ENCODE measurements at regions not wholly inside any gene's neighbourhood (a gene's known extent, or its start where the extent isn't known, plus 50 kb on each side); places are given as distances from the start of the nearest gene placed in this dataset.

DNA sequence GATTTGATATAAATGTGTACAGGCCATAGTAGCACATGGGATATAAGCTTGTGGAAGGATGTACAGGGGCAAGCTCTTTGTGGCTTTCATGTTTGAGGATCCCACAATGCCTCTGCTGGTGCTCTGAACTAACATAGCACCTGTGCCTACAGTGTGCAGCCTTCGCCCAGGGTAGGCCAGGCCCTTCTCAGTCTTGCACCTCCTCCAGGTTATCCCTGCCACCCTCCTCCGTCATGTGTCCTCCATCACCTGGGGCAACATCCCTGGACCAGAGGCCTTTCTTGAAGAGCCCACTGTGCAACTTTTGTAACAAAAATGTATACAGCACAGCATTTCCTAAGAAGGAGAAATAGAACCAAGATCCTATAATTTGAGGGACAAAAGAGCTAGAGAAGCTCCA is 306.8 kb downstream of the IRS2 start:
- CTCF ChIA-PET, result no interaction called here
- Histone ChIP-seq H3K9me3 (ENCODE audit: control insufficient read depth, insufficient read depth, low read length) (no peaks in the 10 kb centered on the region), H3K79me1 (ENCODE audit: low read depth in 1 of 2, low read length in 2 of 2) (no peaks in the 10 kb centered on the region), H3K56ac (ENCODE audit: extremely low read depth, insufficient read depth, low read length) (no peak overlapping the region), H3K4me1 (ENCODE audit: control insufficient read depth, insufficient read depth, low read length) (no peaks in the 10 kb centered on the region; the same call in 1 of the 2 replicates), H3K27ac (ENCODE audit: insufficient read depth, low read length) (no peak overlapping the region), H4K91ac (ENCODE audit: insufficient read depth, low read depth, low read length) (no peak overlapping the region), H3K23ac (ENCODE audit: low read depth, low read length) (no peak overlapping the region), H3K14ac (replicated peaks; ENCODE audit: low read depth, low read length) (no peak overlapping the region), H4K5ac (ENCODE audit: low read depth, low read length) (no peak overlapping the region), H2AK5ac (ENCODE audit: low read depth, low read length) (no peak overlapping the region), H2BK20ac (ENCODE audit: low read depth, low read length) (no peak overlapping the region), H3K18ac (ENCODE audit: low read depth, low read length) (no peak overlapping the region), H3K4me3 (ENCODE audit: insufficient read depth, low read depth, low read length) (no peak overlapping the region), H3K9me1 (ENCODE audit: insufficient read depth, low read length) (no peaks in the 10 kb centered on the region; the same call in 1 of the 2 replicates), H3K27me3 (ENCODE audit: control insufficient read depth, insufficient read depth, low read length) (peaks cover 2% of the 10 kb centered on the region), H4K20me1 (ENCODE audit: insufficient read depth, low read length) (no peaks in the 10 kb centered on the region), H2AK9ac (replicated peaks; ENCODE audit: low read depth, low read length, poor library complexity) (no peak overlapping the region), H2BK120ac (ENCODE audit: low read depth, low read length) (no peak overlapping the region), H2AFZ (replicated peaks; ENCODE audit: low read length, poor library complexity) (no peak overlapping the region), H2BK15ac (ENCODE audit: low read depth, low read length) (no peak overlapping the region), H3K4me2 (ENCODE audit: low read depth, low read length) (no peak overlapping the region), H3K4ac (ENCODE audit: low read depth, low read length) (no peak overlapping the region), H4K8ac (ENCODE audit: low read depth in 2 of 2, low read length in 2 of 2) (no peak overlapping the region), H2BK5ac (ENCODE audit: low read depth, low read length, poor library complexity, severe bottlenecking) (no peak overlapping the region), H3K36me3 (ENCODE audit: control insufficient read depth, insufficient read depth, low read length) (no peaks in the 10 kb centered on the region), H3K9ac (ENCODE audit: low read depth, low read length) (no peak overlapping the region)
- DNase-seq (no peak), ATAC-seq (ENCODE audit: low read depth) (no peak)
- no peak for TF ChIP-seq MXI1 (IDR thresholded peaks at IDR 0.05; ENCODE audit: borderline replicate concordance, low read depth, low read length)
- dilution Hi-C loops (cut with HindIII; ENCODE audit: low sequenced_read_pairs, unreplicated experiment) (no loop called here), intact Hi-C loops (cut with micrococcal nuclease) (no loop called here), in situ Hi-C loops (cut with MboI; ENCODE audit: low sequenced_read_pairs) (no loop called here)
- POLR2A ChIA-PET (ENCODE audit: unreplicated experiment), result no interaction called here
- no TSS peak for BruUV-seq (replicated peaks)
- 40% methylated on average over 1 of the region's 2 CpGs; no CpG with 5 or more reads in 1 of the 2 experiments for WGBS, 2 experiments (ENCODE audit: extremely low coverage in 2 of 2, insufficient read length in 1 of 2)

Data from IMR-90 (cell line).